C4-2B (cell line): ENCODE measurements at regions not wholly inside any gene's neighbourhood (a gene's known extent, or its start where the extent isn't known, plus 50 kb on each side); places are given as distances from the start of the nearest gene placed in this dataset.

Source experiments
- H3K27ac ChIP-seq: fragments of 450-650 bp; 2 replicates; pipeline ENCODE4 v1.5.1; 2017
- ZFX ChIP-seq: fragments of 450-650 bp; IDR thresholded peaks from 2 replicates; pipeline ENCODE4 v1.6.1; 2017
- TF ChIP-seq, protein P1 (sequence below): fragments of 450-650 bp; conservative IDR thresholded peaks from 2 replicates; pipeline ENCODE4 v1.5.1; 2017; ENCODE audit warnings: mild to moderate bottlenecking

DNA sequence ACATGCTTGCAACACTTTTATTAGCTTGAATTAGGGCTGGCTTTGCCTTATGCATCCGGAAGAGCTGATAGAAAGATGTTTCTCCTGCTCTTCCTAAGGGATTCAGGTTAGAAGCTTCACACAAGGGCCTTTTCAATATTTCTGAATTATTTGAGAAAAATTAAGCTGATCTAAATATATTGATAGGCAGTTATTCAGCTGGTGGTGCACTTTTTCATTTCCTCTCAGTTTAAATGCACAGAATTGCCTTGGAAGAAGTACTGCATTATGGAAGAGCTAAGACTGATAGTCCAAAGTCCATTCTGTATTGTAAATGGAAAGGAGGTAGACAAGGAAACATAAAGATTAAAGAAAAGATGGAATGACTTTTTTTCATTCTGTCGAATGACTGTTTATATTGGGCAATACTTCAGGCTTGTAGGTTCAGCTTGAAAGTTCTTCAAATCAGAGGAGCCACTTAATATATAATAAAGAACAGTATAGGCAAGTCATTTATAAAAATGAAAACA is 398.4 kb upstream of the B3GALT2 start:
- no peak overlapping the region for H3K27ac ChIP-seq

DNA sequence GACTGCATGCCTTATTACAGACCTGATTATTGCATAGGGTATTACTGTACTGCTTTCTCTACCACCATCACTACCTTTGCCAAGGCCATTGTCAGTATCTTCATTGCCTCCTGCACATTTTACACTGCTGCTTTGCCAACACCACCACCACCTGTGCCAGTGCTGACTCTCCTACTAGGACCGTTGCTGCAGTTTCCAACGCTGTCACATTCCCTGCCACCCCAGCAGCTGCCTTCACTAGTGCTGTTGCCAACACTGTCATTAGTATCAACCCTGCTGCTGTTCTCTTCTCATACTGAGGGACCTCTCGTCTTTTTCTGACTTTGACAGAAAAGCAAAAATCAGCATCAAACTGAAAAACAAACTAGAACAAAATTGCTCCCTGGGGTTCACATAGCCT is 394.9 kb upstream of the B3GALT2 start:
- TF ChIP-seq ZFX = no peak
- TF ChIP-seq, protein P1, sequence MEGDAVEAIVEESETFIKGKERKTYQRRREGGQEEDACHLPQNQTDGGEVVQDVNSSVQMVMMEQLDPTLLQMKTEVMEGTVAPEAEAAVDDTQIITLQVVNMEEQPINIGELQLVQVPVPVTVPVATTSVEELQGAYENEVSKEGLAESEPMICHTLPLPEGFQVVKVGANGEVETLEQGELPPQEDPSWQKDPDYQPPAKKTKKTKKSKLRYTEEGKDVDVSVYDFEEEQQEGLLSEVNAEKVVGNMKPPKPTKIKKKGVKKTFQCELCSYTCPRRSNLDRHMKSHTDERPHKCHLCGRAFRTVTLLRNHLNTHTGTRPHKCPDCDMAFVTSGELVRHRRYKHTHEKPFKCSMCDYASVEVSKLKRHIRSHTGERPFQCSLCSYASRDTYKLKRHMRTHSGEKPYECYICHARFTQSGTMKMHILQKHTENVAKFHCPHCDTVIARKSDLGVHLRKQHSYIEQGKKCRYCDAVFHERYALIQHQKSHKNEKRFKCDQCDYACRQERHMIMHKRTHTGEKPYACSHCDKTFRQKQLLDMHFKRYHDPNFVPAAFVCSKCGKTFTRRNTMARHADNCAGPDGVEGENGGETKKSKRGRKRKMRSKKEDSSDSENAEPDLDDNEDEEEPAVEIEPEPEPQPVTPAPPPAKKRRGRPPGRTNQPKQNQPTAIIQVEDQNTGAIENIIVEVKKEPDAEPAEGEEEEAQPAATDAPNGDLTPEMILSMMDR = no peak
- H3K27ac ChIP-seq = no peak overlapping the region

More for the DNA sequence above, 398.4 kb upstream of the B3GALT2 start:
- TF ChIP-seq, protein P1 = no peak
- TF ChIP-seq ZFX = no peak

DNA sequence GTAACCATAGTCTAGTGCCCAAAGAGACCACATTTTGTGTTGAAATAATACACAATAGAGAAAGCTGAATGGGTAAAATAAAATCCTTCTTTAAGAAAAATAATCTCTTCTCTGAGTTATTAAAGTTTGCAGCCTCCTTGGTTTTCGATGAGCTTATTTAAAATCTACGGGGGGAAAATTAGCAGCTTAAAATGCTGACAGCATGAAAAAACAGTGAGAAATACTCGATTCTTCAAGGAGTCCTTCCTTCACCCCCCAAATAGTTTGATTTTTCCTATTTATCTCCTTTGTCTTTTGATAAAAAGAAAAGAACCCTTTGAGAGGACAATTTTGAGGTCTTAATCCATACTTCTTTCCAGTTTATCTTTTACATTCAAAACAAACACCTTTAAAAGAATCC is 394.0 kb upstream of the B3GALT2 start:
- H3K27ac ChIP-seq = no peak overlapping the region
- TF ChIP-seq ZFX = no peak
- TF ChIP-seq, protein P1 = no peak

DNA sequence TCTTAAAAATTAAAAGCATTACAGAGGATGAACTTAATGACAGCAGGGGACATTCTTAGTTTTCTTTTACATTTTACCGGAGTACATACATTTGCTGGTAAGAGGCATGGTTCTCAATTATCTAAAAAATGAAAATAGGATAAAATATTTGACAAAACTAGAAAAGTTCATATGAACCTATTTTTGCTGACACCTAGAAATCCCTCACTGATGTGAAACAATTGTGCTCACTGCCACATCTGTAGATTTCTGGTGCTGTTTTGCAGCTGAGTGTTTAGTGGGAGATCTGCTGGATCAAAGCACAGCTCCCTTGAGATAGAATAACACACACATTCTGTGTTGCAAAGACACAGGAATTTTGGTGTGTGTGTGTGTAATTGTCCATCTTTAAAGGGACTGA is 392.9 kb upstream of the B3GALT2 start:
- no peak for TF ChIP-seq ZFX
- TF ChIP-seq, protein P1 = no peak
- no peak overlapping the region for H3K27ac ChIP-seq

DNA sequence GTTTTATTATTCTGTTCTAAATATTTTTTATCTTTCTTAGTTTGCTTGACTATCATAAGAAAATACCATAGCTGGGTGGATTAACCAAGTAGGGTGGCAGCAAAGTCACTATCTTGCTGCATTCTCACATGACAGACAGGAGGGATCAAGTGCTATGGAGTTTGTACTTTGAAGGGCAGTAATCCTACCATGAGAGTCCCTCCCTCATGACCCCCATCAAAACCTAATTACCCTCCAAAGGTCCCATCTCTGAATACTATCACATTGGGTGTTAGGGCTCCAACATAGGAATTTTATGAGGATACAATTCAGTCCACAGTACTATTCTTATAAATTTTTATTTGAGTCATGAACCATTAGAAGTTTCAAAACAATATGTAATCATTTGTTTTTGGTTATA is 388.5 kb upstream of the B3GALT2 start:
- no peak overlapping the region for H3K27ac ChIP-seq
- TF ChIP-seq, protein P1 = no peak
- TF ChIP-seq ZFX = no peak

DNA sequence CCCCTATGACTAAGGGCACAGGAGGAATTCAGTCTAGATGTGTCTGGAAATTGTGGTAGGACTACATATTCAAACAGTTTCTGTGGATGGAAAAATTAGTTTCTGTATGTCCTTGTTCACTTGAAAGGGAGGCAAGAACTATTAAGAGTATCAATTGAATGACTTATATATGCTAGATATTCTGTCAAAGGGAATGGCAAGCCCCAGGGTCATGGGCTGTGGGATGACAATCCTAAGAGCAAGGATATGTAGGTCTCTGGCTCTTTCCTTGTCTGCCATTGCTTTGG is 383.5 kb upstream of the B3GALT2 start:
- TF ChIP-seq, protein P1 = no peak
- TF ChIP-seq ZFX = no peak
- no peak overlapping the region for H3K27ac ChIP-seq

DNA sequence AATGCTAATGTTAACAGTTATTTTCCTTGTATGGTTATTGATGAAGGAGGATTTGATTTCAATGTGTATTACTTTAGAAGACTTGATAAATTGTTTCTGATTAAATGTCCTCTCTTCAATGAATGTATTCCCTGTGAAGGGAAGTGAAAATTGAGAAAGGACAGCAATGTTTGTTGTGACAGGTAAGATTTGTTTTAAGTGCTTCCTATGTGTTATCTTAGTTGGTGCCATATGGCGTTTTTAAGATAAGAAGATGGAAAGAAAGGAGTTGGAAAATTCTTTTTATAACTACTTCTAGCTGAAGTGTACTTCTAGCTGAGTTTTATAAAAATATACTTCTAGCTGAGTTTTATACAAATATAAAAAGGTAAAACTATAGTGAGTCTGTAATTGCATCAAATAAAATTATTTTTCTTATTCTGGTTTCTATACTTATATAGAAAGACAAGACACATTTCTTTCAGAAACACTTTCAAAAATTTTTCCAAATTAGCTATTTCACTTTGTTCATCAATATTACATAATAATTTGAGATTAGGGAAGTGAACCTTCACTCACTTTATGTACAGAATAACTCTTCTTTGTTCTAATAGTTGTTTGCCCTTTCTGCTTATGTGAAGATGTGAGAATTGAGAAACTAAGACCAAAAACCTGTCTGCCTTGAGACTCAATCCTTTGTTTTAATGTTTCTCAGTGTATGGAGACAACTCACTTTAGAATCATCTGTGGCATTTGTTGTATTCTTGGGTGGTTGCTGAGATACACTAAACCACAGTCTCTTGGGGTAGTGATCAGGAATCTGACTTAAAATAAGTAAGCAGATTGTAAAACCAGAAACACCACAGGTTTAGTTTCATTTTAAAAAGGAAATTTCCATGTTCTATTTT is 382.9 kb upstream of the B3GALT2 start:
- H3K27ac ChIP-seq = no peak overlapping the region
- TF ChIP-seq ZFX = no peak
- TF ChIP-seq, protein P1 = no peak
